ENCODE measurements at regions not wholly inside any gene's neighbourhood (a gene's known extent, or its start where the extent isn't known, plus 50 kb on each side); places are given as distances from the start of the nearest gene placed in this dataset.

GRCh38 chr11:30778596-30778995 is 192.4 kb upstream of the MPPED2 start:
- Mint-ChIP-seq H3K9me3 (ENCODE audit: low read depth, unreplicated experiment) (peaks cover 3% of the 10 kb centered on the region), H3K4me1 (ENCODE audit: low read depth, unreplicated experiment) (no peaks in the 10 kb centered on the region), H3K27ac (ENCODE audit: unreplicated experiment) (no peak overlapping the region), H3K27me3 (ENCODE audit: unreplicated experiment) (peaks cover 8% of the 10 kb centered on the region), H3K4me3 (ENCODE audit: low read depth, unreplicated experiment) (no peak overlapping the region), H3K36me3 (ENCODE audit: insufficient read depth, unreplicated experiment) (no peaks in the 10 kb centered on the region)
- no peak for TF ChIP-seq CTCF (IDR thresholded peaks at IDR 0.05; ENCODE audit: unreplicated experiment)
- CTCF ChIA-PET, result no interaction called here
- intact Hi-C loops (cut with micrococcal nuclease; ENCODE audit: unreplicated experiment), result no loop called here
- no TSS peak for BruUV-seq (replicated peaks)
- DNase-seq, result no peak

GRCh38 chr11:30775233-30775522 is 189.0 kb upstream of the MPPED2 start:
- H3K4me1 Mint-ChIP-seq (ENCODE audit: low read depth, unreplicated experiment), result no peaks in the 10 kb centered on the region
- no peak overlapping the region for H3K27ac Mint-ChIP-seq (ENCODE audit: unreplicated experiment)
- H3K9me3 Mint-ChIP-seq (ENCODE audit: low read depth, unreplicated experiment), result peaks cover 5% of the 10 kb centered on the region
- H3K4me3 Mint-ChIP-seq (ENCODE audit: low read depth, unreplicated experiment), result no peak overlapping the region
- peaks cover 21% of the 10 kb centered on the region for H3K27me3 Mint-ChIP-seq (ENCODE audit: unreplicated experiment)
- no TSS peak for BruUV-seq (replicated peaks)
- DNase-seq, result no peak
- CTCF ChIA-PET, result no interaction called here
- H3K36me3 Mint-ChIP-seq (ENCODE audit: insufficient read depth, unreplicated experiment), result no peaks in the 10 kb centered on the region
- intact Hi-C loops (cut with micrococcal nuclease; ENCODE audit: unreplicated experiment), result no loop called here
- no peak for TF ChIP-seq CTCF (IDR thresholded peaks at IDR 0.05; ENCODE audit: unreplicated experiment)

- CTCF ChIA-PET, result no interaction called here
- H3K27me3 Mint-ChIP-seq (ENCODE audit: unreplicated experiment), result peaks cover 21% of the 10 kb centered on the region
- H3K4me3 Mint-ChIP-seq (ENCODE audit: low read depth, unreplicated experiment), result no peak overlapping the region
- no peaks in the 10 kb centered on the region for H3K36me3 Mint-ChIP-seq (ENCODE audit: insufficient read depth, unreplicated experiment)
- H3K27ac Mint-ChIP-seq (ENCODE audit: unreplicated experiment), result no peak overlapping the region
- TF ChIP-seq CTCF (IDR thresholded peaks at IDR 0.05; ENCODE audit: unreplicated experiment), result no peak
- H3K4me1 Mint-ChIP-seq (ENCODE audit: low read depth, unreplicated experiment), result no peaks in the 10 kb centered on the region
- H3K9me3 Mint-ChIP-seq (ENCODE audit: low read depth, unreplicated experiment), result peaks cover 5% of the 10 kb centered on the region
- no TSS peak for BruUV-seq (replicated peaks)
- intact Hi-C loops (cut with micrococcal nuclease; ENCODE audit: unreplicated experiment), result no loop called here
- DNase-seq, result no peak
Observed at GRCh38 chr11:30774496-30775232, 188.5 kb upstream of the MPPED2 start.

- H3K4me1 Mint-ChIP-seq (ENCODE audit: low read depth, unreplicated experiment), result no peaks in the 10 kb centered on the region
- no peaks in the 10 kb centered on the region for H3K36me3 Mint-ChIP-seq (ENCODE audit: insufficient read depth, unreplicated experiment)
- peaks cover 21% of the 10 kb centered on the region for H3K27me3 Mint-ChIP-seq (ENCODE audit: unreplicated experiment)
- intact Hi-C loops (cut with micrococcal nuclease; ENCODE audit: unreplicated experiment), result no loop called here
- DNase-seq, result no peak
- no TSS peak for BruUV-seq (replicated peaks)
- H3K4me3 Mint-ChIP-seq (ENCODE audit: low read depth, unreplicated experiment), result no peak overlapping the region
- H3K27ac Mint-ChIP-seq (ENCODE audit: unreplicated experiment), result no peak overlapping the region
- TF ChIP-seq CTCF (IDR thresholded peaks at IDR 0.05; ENCODE audit: unreplicated experiment), result no peak
- CTCF ChIA-PET, result interaction anchor here (0.6 kb wide), 1 partner anchor 203 kb away, joined by 3 read pairs; no protein-coding TSS in a partner anchor
- peaks cover 5% of the 10 kb centered on the region for H3K9me3 Mint-ChIP-seq (ENCODE audit: low read depth, unreplicated experiment)
Observed at GRCh38 chr11:30772908-30773307, 186.8 kb upstream of the MPPED2 start.

All from Calu3 (cell line).